GM21390 (cell line): ENCODE measurements at regions not wholly inside any gene's neighbourhood (a gene's known extent, or its start where the extent isn't known, plus 50 kb on each side); places are given as distances from the start of the nearest gene placed in this dataset.

Experiments used
- ATAC-seq: cut with Tn5 transposase; IDR thresholded peaks from one replicate; pipeline ENCODE4 v1.9.1; 2021; ENCODE audit not compliant: unreplicated experiment

DNA sequence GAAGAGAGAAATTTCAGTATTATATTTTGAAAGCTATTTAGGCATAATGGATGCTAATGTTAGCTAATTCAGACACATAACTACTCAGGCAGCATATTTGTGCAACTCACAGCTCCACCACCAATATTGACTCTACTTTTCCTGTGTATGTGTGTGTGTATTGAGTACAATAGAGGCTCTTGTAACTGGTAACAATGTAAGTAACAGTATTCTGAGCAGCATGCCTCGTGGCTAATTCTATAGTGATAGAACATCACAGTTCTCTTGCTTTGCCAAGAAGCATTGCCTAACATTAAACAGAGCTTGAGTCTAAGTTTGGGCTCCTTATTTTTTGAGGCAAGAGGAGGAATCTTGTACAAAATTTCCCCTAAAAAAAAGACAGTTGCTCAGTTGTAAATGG is 98.6 kb upstream of the ARHGEF26 start:
- ATAC-seq: no peak

DNA sequence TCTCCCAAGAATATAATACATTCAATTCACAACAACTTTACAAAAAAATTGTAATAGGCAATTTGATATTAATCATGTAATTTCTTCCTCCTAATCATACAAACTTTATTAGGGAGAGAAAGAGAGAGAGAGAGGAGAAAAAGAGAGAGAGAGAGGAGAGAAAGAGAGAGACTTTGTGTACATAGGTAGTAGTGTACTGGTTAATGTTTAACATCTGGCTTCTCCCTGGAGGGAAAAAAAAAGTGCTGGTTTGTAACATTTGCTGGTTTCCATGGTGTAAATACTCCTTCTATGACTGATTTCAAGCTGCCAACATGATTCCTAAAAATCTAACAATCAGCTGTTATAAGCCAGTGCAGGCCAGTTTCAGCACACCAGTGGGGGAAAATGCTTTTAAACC is 98.0 kb upstream of the ARHGEF26 start:
- ATAC-seq: no peak

DNA sequence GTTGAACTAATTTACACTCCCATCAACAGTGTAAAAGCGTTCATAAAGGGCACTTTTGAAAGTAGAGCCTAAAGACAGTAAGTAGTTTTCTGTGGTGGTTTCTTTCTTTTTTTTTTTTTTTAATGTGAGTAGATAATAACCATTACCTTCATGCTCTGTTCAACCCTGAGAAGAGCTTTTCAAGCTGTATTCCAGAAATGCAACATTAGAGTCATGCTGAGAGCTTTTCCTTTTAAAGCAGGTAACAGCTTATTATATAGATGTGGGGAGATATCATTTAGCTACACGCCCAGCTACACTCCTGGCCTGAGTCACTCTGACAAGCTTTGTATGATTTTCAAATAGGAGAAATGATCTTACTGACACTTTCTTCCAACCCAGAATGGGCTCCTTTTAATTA is 96.2 kb upstream of the ARHGEF26 start:
- ATAC-seq: no peak

DNA sequence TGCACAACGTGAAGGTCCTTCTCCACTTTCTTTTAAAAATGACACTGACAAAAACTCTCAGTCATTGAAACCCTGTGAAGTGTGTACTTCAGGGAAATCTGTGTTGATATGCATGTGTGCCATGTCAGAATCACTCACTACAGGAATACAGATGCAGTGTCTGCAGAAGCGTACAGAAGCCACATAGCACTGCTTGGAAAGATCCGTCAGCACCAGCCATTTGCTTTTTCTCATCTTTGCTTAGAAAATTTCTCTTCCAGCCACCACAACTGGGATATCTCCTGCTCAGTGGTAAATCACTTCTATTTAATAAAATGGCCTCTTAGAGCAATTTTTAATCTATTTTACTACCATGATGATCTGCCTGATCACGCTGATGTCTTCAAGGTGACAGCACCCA is 91.3 kb upstream of the ARHGEF26 start:
- ATAC-seq: no peak

DNA sequence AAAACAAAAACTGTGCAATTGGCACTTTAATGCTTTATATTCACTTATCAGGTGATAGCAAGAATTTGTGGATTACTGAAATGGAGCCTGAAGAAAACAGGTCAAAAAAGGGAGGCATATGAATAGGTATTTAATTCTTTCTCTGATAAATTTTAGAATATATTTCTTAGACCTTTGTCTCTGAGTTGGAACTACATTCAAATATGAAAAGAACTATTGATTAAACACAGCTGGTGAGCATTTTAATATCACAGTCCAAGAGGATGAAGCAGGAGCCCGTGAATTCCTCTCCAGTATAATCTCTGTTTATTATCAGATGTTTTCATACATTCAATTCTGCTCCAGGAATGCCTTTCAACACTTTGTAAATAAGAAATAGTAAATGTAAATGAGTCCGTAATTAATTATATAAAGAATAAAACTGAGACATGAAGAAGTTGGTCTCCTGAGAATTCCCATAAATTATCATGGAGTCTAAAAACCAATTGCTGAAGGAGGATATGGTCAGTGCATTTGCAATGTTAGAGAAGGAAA is 86.3 kb upstream of the ARHGEF26 start:
- no peak for ATAC-seq

DNA sequence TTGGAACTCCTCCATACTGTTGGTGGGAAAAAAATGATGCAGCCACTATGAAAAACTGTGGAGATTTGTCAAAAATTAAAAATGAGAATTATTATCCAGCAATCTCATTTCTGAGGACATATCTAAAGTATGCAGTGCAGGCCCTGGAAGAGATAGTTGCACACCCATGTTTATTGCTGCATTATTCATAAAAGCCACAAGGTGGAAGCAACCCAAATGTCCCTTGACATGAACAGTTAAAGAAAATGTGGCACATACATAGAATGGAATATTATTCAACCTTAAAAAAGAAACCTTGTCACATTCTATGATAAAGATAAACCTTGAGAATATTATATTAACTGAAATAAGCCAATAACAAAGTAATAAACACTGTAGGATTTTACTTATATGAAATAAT is 80.9 kb upstream of the ARHGEF26 start:
- peak; percentile 80 for ATAC-seq

DNA sequence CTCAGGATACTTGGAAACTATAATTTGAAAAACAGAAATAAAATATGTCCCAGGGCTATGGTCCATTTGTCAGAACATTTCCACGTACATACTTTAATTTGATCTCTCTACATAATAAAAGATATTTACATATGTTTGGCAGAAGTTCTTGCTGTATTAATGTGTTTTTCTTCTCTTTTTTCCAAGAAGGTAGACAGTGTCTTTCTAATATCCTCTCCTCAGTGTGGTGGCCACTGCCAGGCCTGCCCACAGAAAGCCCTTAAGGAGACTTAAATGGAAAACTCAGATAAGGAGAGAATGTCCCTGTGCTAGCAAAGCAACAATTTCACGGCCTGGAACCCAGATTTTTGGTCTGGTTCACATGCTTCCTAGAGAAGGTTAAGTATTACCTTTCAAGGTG is 76.5 kb upstream of the ARHGEF26 start:
- ATAC-seq: no peak

DNA sequence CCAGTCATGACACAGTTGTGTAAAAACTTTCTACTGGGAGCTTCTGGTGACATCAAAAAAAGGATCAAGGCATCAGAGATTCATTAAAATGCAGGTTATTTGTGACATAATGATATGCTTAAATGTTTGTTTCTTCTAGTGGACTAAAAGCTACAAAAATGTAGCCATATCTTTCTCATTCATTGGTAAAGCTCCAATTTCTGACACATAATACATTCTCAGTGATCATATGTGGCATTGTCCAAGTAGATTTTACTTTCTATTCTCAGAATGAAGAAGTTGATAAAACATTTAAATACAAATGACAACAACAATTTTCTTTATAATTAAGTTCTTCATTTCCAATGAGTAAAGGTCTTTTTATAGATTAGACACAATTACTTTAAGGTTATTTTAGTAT is 71.0 kb upstream of the ARHGEF26 start:
- ATAC-seq: no peak

DNA sequence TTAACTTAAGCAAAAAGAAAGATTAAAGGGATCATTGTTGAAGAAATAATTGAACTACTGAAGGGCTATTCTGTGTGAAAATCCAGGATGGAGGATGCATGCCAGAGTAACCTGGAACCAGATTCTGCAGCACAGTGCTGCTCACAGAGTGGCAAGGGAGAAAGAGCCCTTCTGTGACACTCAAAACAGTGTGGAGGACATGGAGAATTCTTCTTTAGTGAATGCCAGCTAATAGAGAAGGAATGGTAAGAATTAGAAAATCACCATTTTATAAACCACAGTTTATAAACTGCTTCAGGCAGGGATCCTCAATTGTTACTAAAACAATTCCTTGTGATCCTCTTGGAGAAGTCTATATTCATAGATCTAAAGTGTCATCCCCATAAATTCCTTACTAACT is 70.4 kb upstream of the ARHGEF26 start:
- ATAC-seq: no peak

DNA sequence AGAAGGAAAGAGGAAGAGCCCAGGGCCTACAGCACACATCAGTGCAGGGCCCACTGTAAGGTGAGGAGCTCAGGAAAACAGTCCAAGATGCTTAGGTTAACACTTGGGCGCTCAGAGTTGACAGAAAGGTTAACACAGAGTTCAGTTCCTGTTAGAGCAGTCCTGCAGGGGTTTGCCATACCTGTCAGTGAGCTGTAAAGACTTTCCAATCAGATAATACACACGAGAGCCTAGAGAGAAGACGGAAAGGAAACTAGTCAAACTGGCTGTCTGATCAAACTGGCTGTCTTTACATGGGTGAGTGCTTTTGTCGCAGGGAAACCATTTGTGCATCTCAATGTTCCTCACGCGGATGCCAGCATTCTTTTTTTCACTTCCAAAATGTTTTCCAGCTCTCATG is 61.4 kb upstream of the ARHGEF26 start:
- no peak for ATAC-seq

DNA sequence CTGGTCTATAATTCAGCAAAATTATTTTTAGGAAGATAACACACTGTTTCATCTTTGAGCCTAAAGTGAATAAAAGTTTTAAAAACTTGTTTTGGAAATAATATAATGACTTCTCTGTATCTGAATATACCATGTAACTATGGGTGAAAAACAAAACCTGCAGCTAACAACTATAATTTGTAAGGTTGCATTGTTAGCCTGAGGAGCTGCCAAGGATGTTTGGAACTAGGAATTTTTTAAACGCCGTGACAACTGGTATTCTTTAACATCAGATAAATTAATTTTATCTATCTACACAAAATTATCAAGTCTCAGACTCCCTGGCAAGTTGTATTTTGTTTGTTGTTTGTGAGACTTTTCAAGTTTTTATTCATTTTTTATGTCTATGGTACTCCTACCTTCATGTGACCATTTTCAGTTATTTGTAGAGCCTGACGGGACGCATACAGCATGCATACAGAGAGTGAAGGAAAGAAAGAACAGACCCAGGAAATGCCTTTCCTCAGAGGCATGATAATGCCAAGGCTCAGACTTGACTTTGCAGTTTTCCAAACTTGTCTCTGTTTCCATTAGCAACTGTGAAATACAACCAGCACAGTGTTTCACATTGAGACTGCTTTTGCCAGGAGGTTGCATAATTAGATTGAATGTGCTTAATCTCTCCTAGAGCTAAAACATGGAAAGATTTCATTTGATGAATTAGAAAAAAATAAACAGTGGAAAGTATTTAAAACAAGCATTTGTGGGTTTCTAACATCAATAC is 60.8 kb upstream of the ARHGEF26 start:
- no peak for ATAC-seq

DNA sequence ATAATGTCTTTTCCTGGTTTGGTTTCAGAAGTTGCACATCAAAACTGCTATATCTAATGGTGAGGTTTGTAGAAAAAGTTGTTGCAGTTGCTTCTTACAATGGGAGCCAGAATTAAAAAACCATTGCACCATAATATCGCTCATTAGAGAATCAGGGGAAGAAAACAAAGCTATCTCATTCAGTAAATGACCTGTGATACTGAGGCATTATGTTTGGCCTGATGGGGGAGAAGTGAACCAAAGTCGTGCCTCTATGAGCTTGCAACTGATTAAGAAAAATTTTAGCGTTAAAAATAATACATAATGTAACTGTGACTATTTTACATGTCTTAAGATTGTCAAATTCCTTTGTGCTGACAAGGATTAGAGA is 60.2 kb upstream of the ARHGEF26 start:
- ATAC-seq: no peak

DNA sequence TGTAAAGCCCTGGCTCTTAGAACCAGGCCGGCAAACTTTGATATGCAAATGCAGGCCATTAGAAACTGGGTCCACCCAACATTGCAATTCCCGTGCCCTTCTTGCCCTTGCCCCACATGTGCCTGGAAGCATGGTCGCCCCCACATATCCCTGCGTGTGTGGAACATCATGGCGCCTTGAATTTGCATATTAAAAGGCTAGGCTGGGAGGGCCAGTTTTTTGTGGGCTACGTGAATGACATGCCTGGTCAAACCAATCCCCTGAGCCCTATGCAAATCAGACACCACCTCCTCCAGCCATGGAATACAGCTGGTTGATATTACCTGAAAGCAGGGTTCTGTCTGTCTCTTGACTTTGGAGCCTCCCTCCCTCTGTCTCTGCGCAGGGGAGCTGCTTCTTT is 58.7 kb upstream of the ARHGEF26 start:
- ATAC-seq: no peak

DNA sequence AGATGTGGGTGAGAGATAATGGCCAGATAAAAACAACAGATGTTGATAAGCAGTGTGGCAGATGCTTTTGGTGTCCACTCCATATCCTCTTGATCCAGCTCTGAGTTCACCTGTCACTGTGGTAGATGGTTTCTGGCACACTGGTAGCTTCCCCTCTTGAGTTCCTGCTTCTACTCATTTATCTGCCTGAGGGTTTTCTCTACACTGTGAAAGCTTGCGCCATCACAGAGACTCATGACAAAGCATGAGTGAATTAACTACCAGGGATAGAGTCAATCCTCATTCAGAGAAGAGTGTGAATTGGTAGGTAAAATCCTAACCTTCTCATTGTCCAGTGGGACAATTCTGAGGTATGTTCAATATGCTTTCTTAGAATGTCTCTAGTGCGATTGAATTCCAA is 50.0 kb upstream of the ARHGEF26 start:
- ATAC-seq: no peak
